ENCODE measurements at regions not wholly inside any gene's neighbourhood (a gene's known extent, or its start where the extent isn't known, plus 50 kb on each side); places are given as distances from the start of the nearest gene placed in this dataset.

GRCh38 chr3:181369637-181370036 is 342.1 kb upstream of the SOX2 start:
- Histone ChIP-seq H3K9me1 (ENCODE audit: control insufficient read depth, extremely low read depth, insufficient read depth, low read length) (no peaks in the 10 kb centered on the region), H3K9ac (ENCODE audit: control insufficient read depth, extremely low read depth, insufficient read depth, low read length) (no peak overlapping the region), H3K9me3 (ENCODE audit: control insufficient read depth, low read depth, low read length) (no peaks in the 10 kb centered on the region), H2AFZ (ENCODE audit: control insufficient read depth, low read length) (no peak overlapping the region), H3K4me1 (ENCODE audit: control insufficient read depth, extremely low read depth, insufficient read depth, low read length) (no peaks in the 10 kb centered on the region), H3K27me3 (ENCODE audit: control insufficient read depth, extremely low read depth, insufficient read depth, low read length) (no peaks in the 10 kb centered on the region), H3K4me3 (ENCODE audit: control insufficient read depth in 2 of 3, extremely low read depth in 1 of 3, insufficient read depth in 2 of 3, low read depth in 1 of 3, low read length in 3 of 3) (no peak overlapping the region), H3K79me2 (ENCODE audit: control insufficient read depth, insufficient read depth, low read length) (no peaks in the 10 kb centered on the region), H3K27ac (ENCODE audit: control insufficient read depth, insufficient read depth, low read length) (no peak overlapping the region), H3K36me3 (ENCODE audit: control insufficient read depth in 2 of 2, extremely low read depth in 1 of 2, insufficient read depth in 2 of 2, low read length in 2 of 2) (no peaks in the 10 kb centered on the region), H4K20me1 (ENCODE audit: control insufficient read depth, extremely low read depth, insufficient read depth, low read length) (no peaks in the 10 kb centered on the region), H3K4me2 (ENCODE audit: control insufficient read depth, extremely low read depth, insufficient read depth, low read depth, low read length) (no peak overlapping the region)
- TF ChIP-seq CTCF (optimal IDR thresholded peaks at IDR 0.05 in 1 of 3, IDR thresholded peaks at IDR 0.05 in 1 of 3, conservative IDR thresholded peaks at IDR 0.05 in 1 of 3; ENCODE audit: extremely low read depth in 1 of 3, insufficient read depth in 2 of 3, low read length in 3 of 3) (no peak), EZH2 (IDR thresholded peaks at IDR 0.05; ENCODE audit: low read length) (no peak)
- dilution Hi-C loops (cut with MboI; ENCODE audit: extremely low pct_ligation_motif_present, low sequenced_read_pairs) = no loop called here
- FAIRE-seq (no peak), DNase-seq (ENCODE audit: low read depth, low spot score) (no peak)

GRCh38 chr3:181363231-181363630 is 348.5 kb upstream of the SOX2 start:
- dilution Hi-C loops (cut with MboI; ENCODE audit: extremely low pct_ligation_motif_present, low sequenced_read_pairs) = no loop called here
- DNase-seq (ENCODE audit: low read depth, low spot score) (no peak), FAIRE-seq (no peak)
- H2AFZ ChIP-seq (ENCODE audit: control insufficient read depth, low read length) = no peak overlapping the region
- H3K9ac ChIP-seq (ENCODE audit: control insufficient read depth, extremely low read depth, insufficient read depth, low read length) = no peak overlapping the region
- H3K27me3 ChIP-seq (ENCODE audit: control insufficient read depth, extremely low read depth, insufficient read depth, low read length) = no peaks in the 10 kb centered on the region
- no peaks in the 10 kb centered on the region for H3K4me1 ChIP-seq (ENCODE audit: control insufficient read depth, extremely low read depth, insufficient read depth, low read length)
- H3K4me2 ChIP-seq (ENCODE audit: control insufficient read depth, extremely low read depth, insufficient read depth, low read depth, low read length) = no peak overlapping the region
- no peaks in the 10 kb centered on the region for H3K36me3 ChIP-seq (ENCODE audit: control insufficient read depth in 2 of 2, extremely low read depth in 1 of 2, insufficient read depth in 2 of 2, low read length in 2 of 2)
- no peaks in the 10 kb centered on the region for H3K79me2 ChIP-seq (ENCODE audit: control insufficient read depth, insufficient read depth, low read length)
- no peak for TF ChIP-seq CTCF (optimal IDR thresholded peaks at IDR 0.05 in 1 of 3, IDR thresholded peaks at IDR 0.05 in 1 of 3, conservative IDR thresholded peaks at IDR 0.05 in 1 of 3; ENCODE audit: extremely low read depth in 1 of 3, insufficient read depth in 2 of 3, low read length in 3 of 3)
- TF ChIP-seq EZH2 (IDR thresholded peaks at IDR 0.05; ENCODE audit: low read length) = no peak
- H3K4me3 ChIP-seq (ENCODE audit: control insufficient read depth in 2 of 3, extremely low read depth in 1 of 3, insufficient read depth in 2 of 3, low read depth in 1 of 3, low read length in 3 of 3) = no peak overlapping the region
- H4K20me1 ChIP-seq (ENCODE audit: control insufficient read depth, extremely low read depth, insufficient read depth, low read length) = no peaks in the 10 kb centered on the region
- no peak overlapping the region for H3K27ac ChIP-seq (ENCODE audit: control insufficient read depth, insufficient read depth, low read length)
- H3K9me3 ChIP-seq (ENCODE audit: control insufficient read depth, low read depth, low read length) = no peaks in the 10 kb centered on the region
- H3K9me1 ChIP-seq (ENCODE audit: control insufficient read depth, extremely low read depth, insufficient read depth, low read length) = no peaks in the 10 kb centered on the region
